Epidermal melanocyte (primary cell): ENCODE measurements at regions not wholly inside any gene's neighbourhood (a gene's known extent, or its start where the extent isn't known, plus 50 kb on each side); places are given as distances from the start of the nearest gene placed in this dataset.

Experiments
- DNase-seq: peaks from one replicate; pipeline ENCODE4 v3.0.0; 2011; ENCODE audit warnings: low spot score; ENCODE audit not compliant: insufficient read length

GRCh38 chr14:97841762-97842161 is 1044.6 kb downstream of the VRK1 start:
- DNase-seq, result no peak

GRCh38 chr14:97843066-97843465 is 1045.9 kb downstream of the VRK1 start:
- DNase-seq, result no peak

GRCh38 chr14:97844042-97844441 is 1046.9 kb downstream of the VRK1 start:
- DNase-seq, result no peak

- no peak for DNase-seq
Observed at GRCh38 chr14:97846156-97846555, 1049.0 kb downstream of the VRK1 start.

GRCh38 chr14:97848317-97848980 is 1051.3 kb downstream of the VRK1 start:
- DNase-seq, result no peak

GRCh38 chr14:97850466-97850865 is 1053.3 kb downstream of the VRK1 start:
- DNase-seq, result no peak

- DNase-seq, result no peak
Observed at GRCh38 chr14:97850886-97851285, 1053.7 kb downstream of the VRK1 start.

- no peak for DNase-seq
Observed at GRCh38 chr14:97851428-97851995, 1054.3 kb downstream of the VRK1 start.

GRCh38 chr14:97854918-97855317 is 1057.7 kb downstream of the VRK1 start:
- no peak for DNase-seq

- DNase-seq, result no peak
Observed at GRCh38 chr14:97866195-97866594, 1069.0 kb downstream of the VRK1 start.

GRCh38 chr14:97866664-97867063 is 1069.5 kb downstream of the VRK1 start:
- no peak for DNase-seq

GRCh38 chr14:97873291-97873690 is 1076.1 kb downstream of the VRK1 start:
- no peak for DNase-seq

- no peak for DNase-seq
Observed at GRCh38 chr14:97874394-97874793, 1077.2 kb downstream of the VRK1 start.

- DNase-seq, result no peak
Observed at GRCh38 chr14:97878206-97878605, 1081.0 kb downstream of the VRK1 start.

GRCh38 chr14:97878727-97879126 is 1081.5 kb downstream of the VRK1 start:
- DNase-seq, result no peak

- DNase-seq, result no peak
Observed at GRCh38 chr14:97887690-97888089, 1090.5 kb downstream of the VRK1 start.

- no peak for DNase-seq
Observed at GRCh38 chr14:97888331-97888730, 1091.1 kb downstream of the VRK1 start.

- DNase-seq, result no peak
Observed at GRCh38 chr14:97891515-97891914, 1094.3 kb downstream of the VRK1 start.

- no peak for DNase-seq
Observed at GRCh38 chr14:97894552-97894951, 1097.4 kb downstream of the VRK1 start.

- no peak for DNase-seq
Observed at GRCh38 chr14:97900196-97900854, 1103.1 kb downstream of the VRK1 start.

GRCh38 chr14:97902630-97903029 is 1105.4 kb downstream of the VRK1 start:
- DNase-seq, result no peak

GRCh38 chr14:97903821-97904220 is 1106.6 kb downstream of the VRK1 start:
- no peak for DNase-seq

GRCh38 chr14:97912217-97912616 is 1115.0 kb downstream of the VRK1 start:
- DNase-seq, result no peak
